ENCODE measurements at regions not wholly inside any gene's neighbourhood (a gene's known extent, or its start where the extent isn't known, plus 50 kb on each side); places are given as distances from the start of the nearest gene placed in this dataset.

DNA sequence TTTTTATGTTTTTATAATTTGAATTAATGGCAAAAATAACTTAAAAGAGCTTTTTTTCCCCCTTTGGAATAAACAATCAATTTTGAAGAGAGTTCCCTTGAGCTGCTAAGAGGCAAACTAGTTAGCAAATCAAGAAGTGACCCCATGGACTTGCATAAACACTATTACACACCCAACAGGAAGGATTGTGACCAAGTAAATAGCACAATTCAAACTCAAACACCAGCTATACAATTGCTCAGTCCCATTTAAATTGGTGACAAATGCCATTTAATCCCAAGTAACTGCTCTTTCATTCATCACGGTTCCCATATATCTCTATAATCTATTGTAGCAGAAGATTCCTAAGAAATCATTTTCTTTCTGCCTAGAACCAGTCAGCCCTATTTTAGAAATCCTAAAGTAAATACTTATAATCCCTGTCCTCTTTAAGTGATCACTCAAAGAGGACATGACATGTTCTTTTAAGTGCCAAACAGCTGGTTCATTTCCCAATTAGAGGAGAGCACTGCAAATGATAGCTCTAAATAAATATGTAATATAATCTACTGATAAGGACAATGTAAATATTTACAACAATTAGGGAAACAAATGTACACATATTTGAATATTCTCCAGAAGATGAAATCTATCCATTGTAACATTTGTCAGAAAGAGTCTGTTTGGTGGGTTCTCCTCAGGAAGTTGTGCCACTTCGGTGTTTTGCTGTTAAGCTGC lies 137.8 kb upstream of the ADAMTS9 start:
- no peak for ATAC-seq
- DNase-seq (ENCODE audit: low spot score), result no peak

- ATAC-seq (no peak), DNase-seq (ENCODE audit: low spot score) (no peak)
Observed at GRCh38 chr3:64824394-64824909, 136.7 kb upstream of the ADAMTS9 start.

DNA sequence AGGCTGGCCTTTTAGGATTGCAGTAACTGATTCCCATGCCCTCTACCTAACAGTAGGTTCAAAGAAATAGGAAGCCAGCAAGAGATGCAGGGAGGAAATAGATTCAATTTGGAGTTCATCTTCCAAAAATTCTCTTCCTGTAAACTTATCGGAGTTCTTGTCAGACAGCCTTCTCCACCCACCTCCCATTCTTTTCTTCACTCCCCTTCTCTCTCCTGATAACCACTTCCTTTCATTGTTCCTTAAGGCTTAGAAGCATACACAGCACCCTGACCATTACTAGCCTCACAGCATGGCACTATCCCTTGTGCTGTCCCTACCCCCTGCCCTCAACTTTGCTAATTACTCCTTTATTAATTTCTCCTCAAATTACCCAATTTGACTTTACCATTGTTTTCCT lies 130.4 kb upstream of the ADAMTS9 start:
- ATAC-seq (no peak), DNase-seq (ENCODE audit: low spot score) (no peak)

DNA sequence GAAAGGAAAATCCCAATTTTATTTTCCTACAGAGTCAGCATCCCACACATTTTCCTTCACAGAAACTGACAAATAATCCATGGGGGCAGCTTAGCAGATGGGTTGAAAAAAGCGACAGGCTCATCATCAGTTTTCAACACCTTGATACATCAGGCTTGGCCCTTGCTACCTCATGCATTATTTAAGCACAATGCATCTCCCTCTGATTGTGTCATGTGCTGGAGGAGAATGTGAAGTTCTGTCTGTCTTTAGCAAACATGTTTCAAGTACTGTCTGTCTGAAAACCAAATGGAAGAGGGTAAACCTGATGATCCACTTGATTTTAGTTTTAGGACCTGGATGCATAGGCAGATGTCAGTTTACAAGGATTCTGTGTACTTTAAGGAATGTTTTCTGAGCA lies 128.6 kb upstream of the ADAMTS9 start:
- DNase-seq (ENCODE audit: low spot score), result no peak
- no peak for ATAC-seq

DNA sequence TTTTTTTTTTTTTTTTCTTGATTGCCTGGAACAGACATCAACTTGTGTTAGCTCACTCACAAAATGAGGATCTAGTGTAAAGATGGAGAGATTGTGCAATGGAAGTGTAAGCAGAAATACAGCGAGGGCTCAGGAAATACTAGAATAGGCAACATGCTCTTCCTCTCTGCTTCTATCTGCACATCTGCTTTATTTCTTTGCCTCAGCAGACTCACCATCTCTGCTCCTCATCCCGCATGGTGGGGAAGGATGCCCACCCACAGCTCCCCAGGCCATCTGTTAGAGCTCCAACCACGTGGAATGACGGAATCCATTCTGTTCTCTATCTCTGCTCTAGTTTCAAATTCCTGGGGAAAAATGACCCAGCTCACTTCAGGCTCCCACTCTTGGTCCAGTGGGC lies 128.0 kb upstream of the ADAMTS9 start:
- ATAC-seq, result no peak
- no peak for DNase-seq (ENCODE audit: low spot score)

DNA sequence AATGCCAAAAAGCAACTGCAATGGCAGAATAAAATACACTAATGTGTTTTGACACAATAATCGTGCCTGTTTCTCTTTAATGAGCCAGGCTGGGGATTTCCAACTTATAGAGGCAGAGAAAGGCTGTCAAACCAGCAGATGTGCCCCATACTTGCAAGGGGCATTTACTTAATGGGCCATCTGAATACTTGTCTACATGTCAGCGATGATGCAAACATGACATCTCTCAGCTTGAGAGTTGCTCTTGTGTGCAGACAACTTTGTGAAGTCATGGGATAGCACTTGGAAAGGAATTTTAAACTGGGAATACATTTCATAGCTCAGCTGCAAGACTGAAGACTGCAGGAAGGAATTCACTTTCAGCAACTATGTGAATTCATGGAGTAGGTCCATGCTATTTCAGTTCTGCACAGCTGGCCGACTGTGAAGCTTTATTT lies 127.4 kb upstream of the ADAMTS9 start:
- ATAC-seq (no peak), DNase-seq (ENCODE audit: low spot score) (no peak)

DNA sequence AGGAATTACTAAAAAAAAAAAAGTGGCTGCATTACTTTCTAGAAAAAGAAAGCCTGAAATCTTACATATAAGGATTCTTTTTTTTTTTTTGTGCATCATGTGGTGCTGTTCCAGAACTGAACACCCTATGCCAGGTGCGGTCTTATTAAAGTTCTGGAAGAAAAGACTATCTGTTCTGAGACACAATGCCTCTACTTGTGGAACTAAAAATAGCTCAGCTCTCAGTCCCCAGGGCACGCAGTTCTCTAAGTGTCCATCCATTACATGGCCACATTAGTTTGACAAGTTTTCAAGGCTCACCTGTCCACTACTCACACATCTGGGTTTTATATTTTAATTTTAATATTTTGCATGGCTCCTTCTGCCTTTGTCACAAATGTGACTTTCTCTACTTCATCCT lies 126.6 kb upstream of the ADAMTS9 start:
- DNase-seq (ENCODE audit: low spot score) (no peak), ATAC-seq (no peak)

- DNase-seq (ENCODE audit: low spot score) (no peak), ATAC-seq (no peak)
Observed at GRCh38 chr3:64813326-64813725, 125.5 kb upstream of the ADAMTS9 start.

DNA sequence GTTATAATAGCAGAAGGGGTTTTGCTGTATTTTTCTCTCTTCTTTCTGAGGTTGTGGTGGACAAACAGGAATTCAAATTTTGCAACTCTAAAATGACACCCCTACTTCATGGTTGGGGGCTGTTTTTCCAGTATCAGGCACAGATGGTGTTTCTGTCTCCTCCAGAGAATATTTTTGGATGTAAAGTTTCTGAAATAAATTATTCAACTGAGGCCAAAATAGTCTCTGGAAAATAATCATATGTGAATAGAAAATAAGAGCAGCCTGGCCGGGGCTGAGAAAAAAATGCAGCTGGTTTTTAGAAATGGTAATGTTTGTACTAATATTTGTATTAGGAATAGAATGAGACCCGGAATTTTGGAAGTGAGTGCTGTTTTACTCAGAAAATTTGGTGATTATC lies 121.3 kb upstream of the ADAMTS9 start:
- ATAC-seq (no peak), DNase-seq (ENCODE audit: low spot score) (no peak)

GRCh38 chr3:64808061-64808460 lies 120.3 kb upstream of the ADAMTS9 start:
- ATAC-seq (no peak), DNase-seq (ENCODE audit: low spot score) (no peak)

GRCh38 chr3:64806668-64807605 lies 119.1 kb upstream of the ADAMTS9 start:
- ATAC-seq, result peak; percentile 87

GRCh38 chr3:64805978-64806377 lies 118.2 kb upstream of the ADAMTS9 start:
- ATAC-seq (no peak), DNase-seq (ENCODE audit: low spot score) (no peak)

More at GRCh38 chr3:64806668-64807605, 119.1 kb upstream of the ADAMTS9 start:
- DNase-seq (ENCODE audit: low spot score), result no peak

GRCh38 chr3:64805248-64805647 lies 117.4 kb upstream of the ADAMTS9 start:
- ATAC-seq (no peak), DNase-seq (ENCODE audit: low spot score) (no peak)

- no peak for DNase-seq (ENCODE audit: low spot score)
- no peak for ATAC-seq
Observed at GRCh38 chr3:64803469-64803868, 115.7 kb upstream of the ADAMTS9 start.

- no peak for DNase-seq (ENCODE audit: low spot score)
- no peak for ATAC-seq
Observed at GRCh38 chr3:64802460-64802859, 114.7 kb upstream of the ADAMTS9 start.

DNA sequence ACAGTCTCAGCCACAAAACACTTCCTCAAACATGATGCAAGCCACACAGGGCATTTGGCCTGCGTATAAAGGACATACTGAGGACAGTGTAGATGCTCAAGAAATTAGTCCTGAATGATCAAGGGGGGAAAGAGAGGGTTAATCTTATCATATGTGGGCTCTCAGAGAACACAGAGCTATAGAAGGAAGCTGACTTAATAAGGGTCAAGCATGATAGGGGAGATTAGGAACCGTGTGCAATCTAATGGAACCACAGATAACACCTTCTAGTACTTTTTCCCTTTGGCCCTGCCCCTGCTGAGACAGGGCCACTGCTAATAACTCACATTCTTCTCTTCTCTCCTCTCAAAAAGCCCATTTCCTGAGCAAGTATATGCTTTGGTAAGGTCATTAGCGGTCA lies 114.1 kb upstream of the ADAMTS9 start:
- no peak for DNase-seq (ENCODE audit: low spot score)

GRCh38 chr3:64799606-64800005 lies 111.8 kb upstream of the ADAMTS9 start:
- ATAC-seq, result no peak
- DNase-seq (ENCODE audit: low spot score), result no peak

More for the DNA sequence above, 114.1 kb upstream of the ADAMTS9 start:
- ATAC-seq, result no peak

DNA sequence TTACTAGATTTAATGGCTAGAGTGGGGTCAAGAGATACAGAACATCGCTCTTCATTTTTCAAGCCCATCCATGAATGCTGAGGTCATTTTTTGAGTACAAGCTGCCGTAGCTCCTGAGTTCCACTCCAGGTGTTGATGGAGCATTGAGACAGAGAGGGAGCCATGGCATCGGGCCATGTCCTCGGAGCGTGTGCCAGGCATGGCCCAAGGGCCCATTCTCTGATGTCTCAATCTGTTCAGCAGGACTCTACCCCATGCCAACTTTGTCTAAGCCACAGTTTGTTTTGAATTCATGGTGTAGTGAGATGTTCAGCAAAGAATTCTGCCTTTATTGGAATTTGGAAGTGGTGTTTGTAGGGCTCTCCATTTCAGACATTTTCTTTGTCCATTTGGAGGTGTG lies 110.5 kb upstream of the ADAMTS9 start:
- peak; percentile 47 for ATAC-seq
- DNase-seq (ENCODE audit: low spot score), result no peak

GRCh38 chr3:64796607-64797399 lies 109.0 kb upstream of the ADAMTS9 start:
- DNase-seq (ENCODE audit: low spot score) (no peak), ATAC-seq (no peak)

DNA sequence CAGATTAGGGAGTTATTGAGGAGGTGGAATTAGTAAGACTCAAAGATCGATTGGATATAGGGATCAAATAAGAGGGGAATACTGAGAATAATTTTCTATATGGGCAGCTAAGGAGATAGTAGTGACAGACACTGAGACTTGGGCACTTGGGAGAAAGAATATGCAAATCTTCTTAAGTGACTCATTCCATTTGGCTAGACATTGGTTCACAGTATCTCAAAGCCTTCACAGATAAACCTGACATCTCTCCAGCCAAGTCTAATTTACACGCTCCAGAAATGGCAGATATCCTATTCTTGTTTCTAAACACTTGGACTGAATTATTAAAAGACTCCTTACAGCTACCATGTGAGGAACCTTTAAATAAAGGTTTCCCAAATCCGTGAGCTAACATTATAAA lies 104.6 kb upstream of the ADAMTS9 start:
- DNase-seq (ENCODE audit: low spot score), result no peak
- no peak for ATAC-seq

- ATAC-seq (no peak), DNase-seq (ENCODE audit: low spot score) (no peak)
Observed at GRCh38 chr3:64789111-64789510, 101.3 kb upstream of the ADAMTS9 start.

Data from left lobe of liver (tissue), 2 donors.